ENCODE measurements at regions not wholly inside any gene's neighbourhood (a gene's known extent, or its start where the extent isn't known, plus 50 kb on each side); places are given as distances from the start of the nearest gene placed in this dataset.

DNA sequence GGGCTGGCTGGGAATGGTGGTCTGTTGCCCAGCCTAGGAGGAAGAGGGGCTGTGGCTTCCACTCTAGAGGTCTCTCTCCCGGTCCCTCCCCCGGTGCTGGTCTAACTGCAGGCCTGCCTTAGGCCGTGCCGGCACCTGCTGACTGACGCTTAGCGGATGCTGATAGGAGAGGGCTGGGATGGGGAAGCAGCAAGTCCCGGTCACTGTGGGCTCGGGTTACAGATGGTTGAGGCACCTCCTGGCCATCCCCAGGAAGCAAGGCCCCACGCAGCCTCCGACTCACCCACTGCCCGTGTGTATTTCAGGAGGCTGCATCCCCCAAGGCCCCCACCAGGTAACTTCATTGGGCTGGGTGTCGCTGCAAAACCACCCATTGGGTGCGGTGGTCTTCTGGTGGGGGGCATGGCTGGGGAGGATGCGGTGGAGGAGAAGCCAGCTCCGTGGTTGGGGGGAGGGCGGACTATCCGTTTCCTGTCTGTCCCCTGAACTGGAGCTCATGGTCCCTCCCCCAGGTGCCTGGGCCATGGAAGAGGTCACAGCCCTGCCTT, 278.9 kb downstream of the SEC14L1 start:
- Histone ChIP-seq H3K4me3 (IDR thresholded peaks at IDR 0.05; ENCODE audit: insufficient read depth, low read depth, low read length) (no peak overlapping the region), H3K4me1 (ENCODE audit: low read depth, poor library complexity, severe bottlenecking) (peaks cover 27% of the 10 kb centered on the region), H2AFZ (ENCODE audit: low read depth) (no peak overlapping the region), H3K9ac (no peak overlapping the region), H3K4me2 (no peak overlapping the region), H3K27me3 (ENCODE audit: insufficient read depth, low read depth) (no peaks in the 10 kb centered on the region), H3K36me3 (ENCODE audit: insufficient read depth) (no peaks in the 10 kb centered on the region), H3K79me2 (ENCODE audit: insufficient read depth, low read depth) (peaks cover 86% of the 10 kb centered on the region), H3K27ac (no peak overlapping the region), H4K20me1 (ENCODE audit: insufficient read depth) (peaks cover 6% of the 10 kb centered on the region; the same call in 1 of the 2 replicates)
- TF ChIP-seq, protein P1, sequence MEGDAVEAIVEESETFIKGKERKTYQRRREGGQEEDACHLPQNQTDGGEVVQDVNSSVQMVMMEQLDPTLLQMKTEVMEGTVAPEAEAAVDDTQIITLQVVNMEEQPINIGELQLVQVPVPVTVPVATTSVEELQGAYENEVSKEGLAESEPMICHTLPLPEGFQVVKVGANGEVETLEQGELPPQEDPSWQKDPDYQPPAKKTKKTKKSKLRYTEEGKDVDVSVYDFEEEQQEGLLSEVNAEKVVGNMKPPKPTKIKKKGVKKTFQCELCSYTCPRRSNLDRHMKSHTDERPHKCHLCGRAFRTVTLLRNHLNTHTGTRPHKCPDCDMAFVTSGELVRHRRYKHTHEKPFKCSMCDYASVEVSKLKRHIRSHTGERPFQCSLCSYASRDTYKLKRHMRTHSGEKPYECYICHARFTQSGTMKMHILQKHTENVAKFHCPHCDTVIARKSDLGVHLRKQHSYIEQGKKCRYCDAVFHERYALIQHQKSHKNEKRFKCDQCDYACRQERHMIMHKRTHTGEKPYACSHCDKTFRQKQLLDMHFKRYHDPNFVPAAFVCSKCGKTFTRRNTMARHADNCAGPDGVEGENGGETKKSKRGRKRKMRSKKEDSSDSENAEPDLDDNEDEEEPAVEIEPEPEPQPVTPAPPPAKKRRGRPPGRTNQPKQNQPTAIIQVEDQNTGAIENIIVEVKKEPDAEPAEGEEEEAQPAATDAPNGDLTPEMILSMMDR (conservative IDR thresholded peaks at IDR 0.05; ENCODE audit: low read depth, low read length), result no peak

DNA sequence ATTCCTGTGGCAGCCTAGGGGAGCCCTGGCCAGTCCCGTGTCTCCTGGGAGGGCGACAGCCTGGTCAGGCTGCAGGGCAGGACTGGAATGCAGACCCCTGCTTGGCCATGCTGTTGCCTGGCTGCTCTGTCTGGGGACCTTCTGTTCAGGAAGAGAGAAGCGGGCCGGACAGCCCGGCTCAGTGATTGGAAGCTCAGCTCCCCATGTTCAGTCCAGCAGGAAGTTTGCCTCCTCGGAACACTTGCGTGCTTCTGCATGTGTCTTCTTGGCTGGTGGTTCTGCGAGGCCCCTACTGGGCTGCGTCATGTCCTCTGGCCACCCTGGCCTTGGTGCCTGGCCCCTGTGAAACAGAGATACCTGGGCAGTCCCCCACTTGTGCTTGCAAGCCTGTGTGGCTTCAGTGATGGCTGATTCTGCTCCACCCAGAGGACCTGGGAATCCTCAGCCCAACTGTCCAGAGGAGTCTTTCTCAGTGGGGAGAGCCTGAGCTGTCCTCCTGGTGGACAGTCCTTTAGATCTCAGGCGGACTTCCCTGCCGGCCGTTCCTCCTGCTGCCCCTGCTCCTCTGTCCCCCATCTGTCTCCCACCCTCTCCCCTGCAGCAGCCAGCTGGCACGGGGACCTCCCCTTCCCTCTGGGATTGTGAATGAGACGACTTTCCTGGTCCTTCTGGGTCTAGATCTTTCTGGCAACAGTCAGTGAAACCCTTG, 279.5 kb downstream of the SEC14L1 start:
- H3K36me3 ChIP-seq (ENCODE audit: insufficient read depth), result no peaks in the 10 kb centered on the region
- H2AFZ ChIP-seq (ENCODE audit: low read depth), result no peak overlapping the region
- H3K79me2 ChIP-seq (ENCODE audit: insufficient read depth, low read depth), result peaks cover 83% of the 10 kb centered on the region
- no peak overlapping the region for H3K4me2 ChIP-seq
- H3K4me1 ChIP-seq (ENCODE audit: low read depth, poor library complexity, severe bottlenecking), result peaks cover 30% of the 10 kb centered on the region
- H3K9ac ChIP-seq, result no peak overlapping the region
- TF ChIP-seq, protein P1 (conservative IDR thresholded peaks at IDR 0.05; ENCODE audit: low read depth, low read length), result no peak
- H3K27me3 ChIP-seq (ENCODE audit: insufficient read depth, low read depth), result no peaks in the 10 kb centered on the region
- 0 out of 2 replicates have a peak, but pooled peaks cover 6% of the 10 kb centered on the region for H4K20me1 ChIP-seq (ENCODE audit: insufficient read depth)
- no peak overlapping the region for H3K4me3 ChIP-seq (IDR thresholded peaks at IDR 0.05; ENCODE audit: insufficient read depth, low read depth, low read length)
- no peak overlapping the region for H3K27ac ChIP-seq

DNA sequence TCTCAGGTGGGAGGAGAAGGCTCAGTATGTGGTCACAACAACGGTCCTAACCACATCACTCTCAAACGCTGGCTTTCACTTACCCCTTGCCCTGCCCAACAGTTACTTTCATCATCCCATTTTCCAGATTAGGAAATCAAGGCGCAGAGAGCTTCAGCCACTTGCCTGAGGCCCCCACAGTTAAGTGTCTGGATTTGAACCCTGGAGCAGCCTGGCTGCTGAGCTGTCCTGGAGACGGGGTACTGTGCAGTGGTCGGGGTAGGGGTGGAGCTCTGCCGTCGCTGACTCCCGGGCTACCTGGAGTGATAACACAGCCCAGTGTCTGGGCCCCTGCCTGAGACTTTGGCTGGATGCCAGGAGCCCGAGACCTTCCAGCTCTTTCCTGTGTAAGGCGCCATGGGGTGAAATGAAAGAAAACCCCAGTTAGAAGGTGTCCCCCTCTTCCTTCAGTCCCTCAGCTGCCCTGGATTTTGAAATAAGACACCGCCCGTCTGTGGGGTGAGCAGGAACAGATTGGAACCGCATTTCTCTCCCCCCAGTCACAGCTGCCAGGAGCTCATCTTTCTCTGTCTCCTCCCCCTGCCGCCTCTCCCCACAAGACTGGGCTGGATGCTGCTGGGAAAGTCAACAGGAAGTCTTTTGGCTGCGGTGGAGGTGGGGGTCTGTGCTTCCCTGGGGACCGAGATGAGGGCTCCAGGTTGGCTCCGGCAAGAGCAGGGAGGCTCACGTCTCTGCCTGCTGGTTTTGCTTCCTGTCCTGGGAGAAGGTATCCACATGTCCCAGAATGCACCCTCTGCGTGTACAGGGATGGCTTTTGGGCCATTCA, 280.2 kb downstream of the SEC14L1 start:
- Histone ChIP-seq H3K27me3 (ENCODE audit: insufficient read depth, low read depth) (no peaks in the 10 kb centered on the region), H3K4me2 (no peak overlapping the region), H3K36me3 (ENCODE audit: insufficient read depth) (no peaks in the 10 kb centered on the region), H3K4me3 (IDR thresholded peaks at IDR 0.05; ENCODE audit: insufficient read depth, low read depth, low read length) (no peak overlapping the region), H2AFZ (ENCODE audit: low read depth) (no peak overlapping the region), H4K20me1 (ENCODE audit: insufficient read depth) (no peaks in the 10 kb centered on the region), H3K79me2 (ENCODE audit: insufficient read depth, low read depth) (peaks cover 83% of the 10 kb centered on the region), H3K9ac (no peak overlapping the region), H3K27ac (no peak overlapping the region), H3K4me1 (ENCODE audit: low read depth, poor library complexity, severe bottlenecking) (peaks cover 30% of the 10 kb centered on the region)
- TF ChIP-seq, protein P1 (conservative IDR thresholded peaks at IDR 0.05; ENCODE audit: low read depth, low read length), result no peak

DNA sequence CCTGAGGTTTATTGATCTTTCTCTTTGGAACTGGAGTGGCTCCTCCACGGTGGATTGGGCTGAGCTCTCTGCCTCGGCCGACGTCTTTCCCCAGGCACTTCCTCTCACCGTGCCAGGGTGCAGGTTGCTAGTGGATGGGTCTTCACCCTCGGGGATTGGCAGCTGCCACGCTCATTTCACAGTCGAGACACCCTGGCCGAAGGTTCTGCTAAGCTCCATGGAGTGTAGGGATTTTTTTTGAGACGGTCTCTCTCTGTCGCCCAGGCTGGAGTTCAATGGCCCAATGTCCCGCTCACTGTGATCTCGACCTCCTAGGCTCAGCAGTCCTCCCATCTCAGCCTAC, 280.8 kb downstream of the SEC14L1 start:
- no peak overlapping the region for H3K4me3 ChIP-seq (IDR thresholded peaks at IDR 0.05; ENCODE audit: insufficient read depth, low read depth, low read length)
- H3K4me2 ChIP-seq, result no peak overlapping the region
- TF ChIP-seq, protein P1 (conservative IDR thresholded peaks at IDR 0.05; ENCODE audit: low read depth, low read length), result no peak
- no peak overlapping the region for H3K27ac ChIP-seq
- H3K9ac ChIP-seq, result no peak overlapping the region
- H4K20me1 ChIP-seq (ENCODE audit: insufficient read depth), result no peaks in the 10 kb centered on the region
- H2AFZ ChIP-seq (ENCODE audit: low read depth), result no peak overlapping the region
- peaks cover 85% of the 10 kb centered on the region for H3K79me2 ChIP-seq (ENCODE audit: insufficient read depth, low read depth)
- no peaks in the 10 kb centered on the region for H3K27me3 ChIP-seq (ENCODE audit: insufficient read depth, low read depth)
- H3K36me3 ChIP-seq (ENCODE audit: insufficient read depth), result no peaks in the 10 kb centered on the region
- peaks cover 32% of the 10 kb centered on the region for H3K4me1 ChIP-seq (ENCODE audit: low read depth, poor library complexity, severe bottlenecking)
